Cardiac septum (tissue), 1 donor: ENCODE measurements at regions not wholly inside any gene's neighbourhood (a gene's known extent, or its start where the extent isn't known, plus 50 kb on each side); places are given as distances from the start of the nearest gene placed in this dataset.
"Not testable (repeated sequence)": the region's sequence is repeated elsewhere in the genome, so short reads cannot be mapped to it uniquely, and the experiment has no call there.

Source experiments
- DNase-seq: peaks from one replicate; pipeline ENCODE4 v3.0.0-alpha.2; 2020; ENCODE audit warnings: low spot score
- intact Hi-C: fragments of 100-400 bp; cut with DNase I; formaldehyde crosslinking; loops from one replicate; pipeline ENCODE4 v1.14.0; 2022
- donor health status: DM: no; HTN: no; CAD: no.

- intact Hi-C loops = loop anchor here (5.0 kb wide), 2 partner anchors 65 to 1235 kb away; no protein-coding TSS in a partner anchor
- DNase-seq = no peak
Observed at GRCh38 chr20:52312132-52312729, 120.7 kb upstream of the ZFP64 start.

DNA sequence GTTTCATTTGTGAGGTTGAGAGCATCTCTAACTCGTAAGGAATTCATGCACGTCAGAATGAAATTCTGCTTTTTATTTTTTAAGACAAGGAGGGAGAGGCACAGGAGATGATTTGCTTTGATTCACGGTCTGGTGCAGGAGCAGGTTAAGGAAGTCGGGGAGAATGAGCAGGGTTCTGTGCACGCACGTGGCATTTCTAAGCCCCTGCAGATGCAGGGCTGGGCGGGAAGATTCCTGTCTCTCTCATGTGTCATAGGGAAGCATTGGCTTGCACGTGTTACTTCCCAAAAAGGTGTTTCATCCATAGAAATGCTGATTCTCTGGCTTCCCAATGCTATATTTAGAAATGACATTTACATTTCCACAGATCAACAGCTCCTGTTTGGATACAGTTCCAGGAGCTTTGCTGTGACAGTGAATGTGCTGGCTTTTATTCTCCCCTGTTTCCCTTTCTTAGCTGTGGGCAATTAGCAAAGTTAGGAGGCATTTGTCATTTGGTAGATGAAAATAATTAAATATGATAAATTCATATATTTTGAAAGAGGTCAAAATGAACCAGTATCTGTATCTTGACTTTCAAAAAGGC, 119.7 kb upstream of the ZFP64 start:
- intact Hi-C loops = loop anchor here (5.0 kb wide), 2 partner anchors 66 to 1236 kb away; no protein-coding TSS in a partner anchor
- DNase-seq = no peak

GRCh38 chr20:52309181-52309580, 117.6 kb upstream of the ZFP64 start:
- no peak for DNase-seq
- intact Hi-C loops = no loop called here

GRCh38 chr20:52306477-52306876, 114.9 kb upstream of the ZFP64 start:
- DNase-seq = no peak
- intact Hi-C loops = no loop called here

DNA sequence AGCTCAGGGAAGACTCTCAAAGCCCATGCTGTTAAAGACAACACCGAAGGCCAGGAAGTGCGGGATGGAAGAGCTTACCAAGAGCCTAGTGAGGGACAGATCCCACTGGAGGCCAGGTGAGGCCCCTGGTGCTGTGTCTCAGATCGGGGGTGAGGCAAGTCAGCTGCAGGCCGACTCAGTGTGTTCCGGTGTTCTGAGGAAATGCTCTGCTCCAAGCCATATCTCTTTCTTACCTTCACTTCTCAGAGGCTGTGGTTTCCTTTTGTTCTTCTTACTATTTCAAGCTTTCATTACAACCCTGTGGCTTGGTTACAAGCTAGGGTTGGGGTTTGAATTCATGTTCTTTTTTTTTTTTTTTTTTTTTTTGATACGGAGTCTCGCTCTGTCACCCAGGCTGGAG, 114.3 kb upstream of the ZFP64 start:
- intact Hi-C loops = no loop called here

GRCh38 chr20:52305024-52305645, 113.6 kb upstream of the ZFP64 start:
- intact Hi-C loops = no loop called here
- DNase-seq = no peak

More for the DNA sequence above, 114.3 kb upstream of the ZFP64 start:
- no peak for DNase-seq

DNA sequence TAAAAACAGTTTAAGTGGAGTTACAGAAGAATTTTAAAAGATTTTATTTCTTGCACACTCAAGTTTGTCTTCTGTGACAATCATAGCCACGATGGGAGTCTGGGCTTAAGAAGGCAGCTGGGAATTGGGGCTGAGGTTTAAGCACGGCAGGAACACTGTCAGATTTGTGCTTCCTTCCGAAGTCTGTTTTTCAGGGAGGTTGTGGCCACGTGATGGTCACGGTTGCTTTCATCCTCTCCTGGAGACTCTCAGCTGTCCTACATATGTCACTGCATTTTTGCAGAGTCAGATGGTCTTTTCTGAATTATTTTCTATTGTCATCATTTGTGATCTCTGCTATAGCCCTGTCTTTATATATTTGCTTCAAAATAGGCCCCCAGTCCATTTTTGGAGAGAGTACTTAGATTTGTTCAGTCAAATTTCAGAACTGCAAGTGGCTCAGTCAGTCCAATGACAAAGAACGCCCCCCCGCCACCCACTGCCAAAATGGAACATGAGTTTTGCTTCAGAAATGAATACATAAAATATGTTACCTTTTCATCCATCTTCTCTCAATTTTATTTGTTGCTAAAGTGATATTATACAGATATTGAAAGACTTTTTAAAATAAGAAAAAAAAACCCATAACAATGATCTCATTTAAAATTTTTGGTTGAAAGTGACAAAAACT, 111.8 kb upstream of the ZFP64 start:
- intact Hi-C loops = no loop called here
- no peak for DNase-seq

GRCh38 chr20:52302736-52303135, 111.2 kb upstream of the ZFP64 start:
- intact Hi-C loops = no loop called here

GRCh38 chr20:52302051-52302450, 110.5 kb upstream of the ZFP64 start:
- DNase-seq, intact Hi-C loops: not testable (repeated sequence)

More at GRCh38 chr20:52302736-52303135, 111.2 kb upstream of the ZFP64 start:
- no peak for DNase-seq

- intact Hi-C loops = no loop called here
Observed at GRCh38 chr20:52295556-52295955, 104.0 kb upstream of the ZFP64 start.

GRCh38 chr20:52294106-52294628, 102.6 kb upstream of the ZFP64 start:
- no peak for DNase-seq

More at GRCh38 chr20:52295556-52295955, 104.0 kb upstream of the ZFP64 start:
- no peak for DNase-seq

GRCh38 chr20:52291109-52291508, 99.5 kb upstream of the ZFP64 start:
- DNase-seq = no peak
- intact Hi-C loops = no loop called here

More at GRCh38 chr20:52294106-52294628, 102.6 kb upstream of the ZFP64 start:
- intact Hi-C loops = no loop called here

DNA sequence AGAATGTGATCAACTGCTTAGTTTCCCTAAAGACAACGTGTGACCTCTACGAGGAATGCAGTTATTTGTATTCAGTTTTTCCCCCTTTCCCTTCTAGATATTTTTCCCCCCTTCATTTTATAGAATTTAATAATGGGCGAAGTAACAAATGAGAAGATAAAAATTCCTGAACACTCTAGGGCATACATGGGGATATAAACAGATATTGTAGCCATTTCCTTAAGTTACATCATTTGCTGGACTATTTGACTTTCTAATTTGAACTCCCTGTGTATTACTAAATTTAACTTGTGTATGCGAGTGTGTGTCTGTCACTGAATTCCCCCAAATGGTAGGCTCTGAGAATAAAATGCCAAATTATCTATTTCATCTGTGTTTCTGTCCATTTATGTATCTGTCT, 99.0 kb upstream of the ZFP64 start:
- DNase-seq = no peak
- intact Hi-C loops = no loop called here

GRCh38 chr20:52289956-52290565, 98.5 kb upstream of the ZFP64 start:
- DNase-seq = no peak
- intact Hi-C loops = no loop called here

DNA sequence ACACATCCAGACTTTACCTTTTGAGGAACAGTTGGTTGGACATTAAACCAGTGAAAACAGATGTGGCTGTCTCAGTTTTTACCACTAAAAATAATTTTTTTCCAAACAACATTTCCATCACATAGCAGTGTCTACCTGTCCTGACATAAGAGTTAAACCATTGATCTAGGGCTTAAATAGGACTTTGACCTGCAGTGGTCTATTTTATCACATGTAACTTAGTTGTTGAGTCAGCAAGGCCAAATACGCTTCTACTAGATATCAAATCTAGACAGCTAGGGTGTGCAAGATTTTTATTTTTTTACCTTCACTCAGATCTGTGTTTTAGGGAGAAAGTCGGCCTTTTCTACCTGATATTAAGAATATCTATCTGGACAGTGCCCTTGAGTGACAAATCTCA, 88.8 kb upstream of the ZFP64 start:
- intact Hi-C loops = no loop called here
- DNase-seq = no peak

GRCh38 chr20:52279706-52280105, 88.1 kb upstream of the ZFP64 start:
- no peak for DNase-seq
- intact Hi-C loops = no loop called here

DNA sequence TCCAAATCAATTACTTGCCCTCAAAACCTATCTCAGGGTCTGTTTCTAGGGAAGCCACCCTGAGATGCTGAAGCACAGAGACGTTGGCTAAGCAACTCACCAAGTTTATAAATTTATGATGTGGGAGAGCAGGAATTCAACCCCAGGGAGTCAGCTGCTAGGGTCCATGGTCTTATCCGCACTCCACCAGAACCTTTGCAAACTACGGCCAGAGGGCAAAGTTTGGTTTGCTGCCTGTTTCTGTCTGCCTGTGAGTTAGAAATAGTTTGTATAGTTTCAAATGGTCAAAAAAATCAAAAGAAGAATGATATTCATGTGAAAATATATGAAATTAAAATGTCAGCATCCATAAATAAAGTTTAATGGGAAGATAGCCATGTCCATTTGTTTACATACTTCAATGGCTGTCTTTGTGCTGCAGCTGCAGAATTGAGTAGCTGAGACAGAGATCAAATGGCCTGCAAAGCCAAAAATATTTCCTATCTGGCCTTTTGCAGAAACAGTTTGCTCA, 83.7 kb upstream of the ZFP64 start:
- intact Hi-C loops = no loop called here

GRCh38 chr20:52270696-52271095, 79.1 kb upstream of the ZFP64 start:
- intact Hi-C loops = no loop called here
- no peak for DNase-seq

More for the DNA sequence above, 83.7 kb upstream of the ZFP64 start:
- DNase-seq = no peak

DNA sequence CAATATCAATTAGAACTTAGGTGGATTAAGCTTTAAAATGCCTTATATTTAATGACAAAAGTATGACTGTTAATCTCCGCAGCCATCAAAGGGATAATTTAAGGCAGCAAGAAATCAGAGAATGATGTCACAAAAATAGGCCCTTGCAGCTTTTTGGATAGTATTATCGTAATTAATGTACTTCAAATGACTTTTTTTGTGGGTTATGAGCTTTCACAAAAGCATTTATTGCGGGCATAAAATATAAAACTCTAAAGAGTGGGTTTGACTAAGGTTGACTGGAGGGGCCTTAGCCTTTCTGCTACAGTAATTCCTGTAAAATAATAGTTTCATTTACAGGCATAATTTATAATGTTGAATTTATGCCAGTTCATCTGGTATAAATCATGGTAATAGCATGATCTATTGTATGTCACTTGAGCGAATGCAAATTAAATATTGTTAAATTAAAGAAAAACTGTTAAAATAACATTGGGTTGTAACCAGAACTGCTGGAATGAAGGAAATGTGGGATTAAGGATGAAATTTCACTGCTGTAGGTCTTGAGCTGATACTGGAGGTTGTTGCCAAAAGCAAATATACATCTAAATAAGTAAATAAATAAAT, 78.5 kb upstream of the ZFP64 start:
- intact Hi-C loops = no loop called here
- DNase-seq = no peak
